ENCODE measurements at regions not wholly inside any gene's neighbourhood (a gene's known extent, or its start where the extent isn't known, plus 50 kb on each side); places are given as distances from the start of the nearest gene placed in this dataset.
A peak's percentile ranks its signal among the peaks of the same experiment; 100 is the strongest.

DNA sequence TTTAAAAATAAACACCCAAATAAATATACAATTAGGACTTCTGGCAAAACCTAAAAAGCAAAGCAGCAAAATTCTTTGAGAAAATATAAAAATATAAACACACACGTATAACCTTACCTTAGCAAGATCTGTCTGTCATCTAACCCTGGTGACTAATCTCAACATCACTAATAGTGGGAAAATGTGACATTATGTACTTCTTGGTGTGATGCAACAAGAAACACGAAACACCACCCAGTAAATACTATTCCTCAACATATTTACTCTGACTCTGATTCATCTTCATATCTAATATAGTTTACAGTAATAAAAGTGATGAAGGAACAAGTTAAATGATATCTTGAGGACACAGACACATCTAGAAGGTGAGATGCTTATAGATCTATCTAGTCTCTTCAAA lies 332.6 kb upstream of the MANEA start:
- DNase-seq: no peak

DNA sequence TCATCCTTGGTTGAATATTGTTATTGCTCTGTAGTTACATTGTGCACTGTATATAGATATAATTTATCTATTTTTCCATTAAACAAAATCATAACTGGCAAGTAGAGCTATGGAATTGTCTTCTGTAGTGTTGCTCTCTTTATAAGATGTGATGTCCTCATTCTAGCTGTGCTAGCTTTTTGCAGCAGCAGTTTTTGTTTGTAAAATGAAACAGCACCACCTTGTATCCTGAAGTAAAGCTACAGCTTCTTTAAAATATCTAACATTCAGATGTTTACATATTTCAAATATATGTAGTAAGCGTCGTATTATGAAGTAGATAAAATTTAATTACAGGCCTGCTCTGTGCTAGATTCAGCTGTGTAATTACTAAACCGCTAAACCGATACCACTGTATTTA lies 328.8 kb upstream of the MANEA start:
- no peak for DNase-seq

GRCh38 chr6:95249175-95249574 lies 328.2 kb upstream of the MANEA start:
- DNase-seq: no peak

GRCh38 chr6:95249661-95250060 lies 327.7 kb upstream of the MANEA start:
- no peak for DNase-seq

DNA sequence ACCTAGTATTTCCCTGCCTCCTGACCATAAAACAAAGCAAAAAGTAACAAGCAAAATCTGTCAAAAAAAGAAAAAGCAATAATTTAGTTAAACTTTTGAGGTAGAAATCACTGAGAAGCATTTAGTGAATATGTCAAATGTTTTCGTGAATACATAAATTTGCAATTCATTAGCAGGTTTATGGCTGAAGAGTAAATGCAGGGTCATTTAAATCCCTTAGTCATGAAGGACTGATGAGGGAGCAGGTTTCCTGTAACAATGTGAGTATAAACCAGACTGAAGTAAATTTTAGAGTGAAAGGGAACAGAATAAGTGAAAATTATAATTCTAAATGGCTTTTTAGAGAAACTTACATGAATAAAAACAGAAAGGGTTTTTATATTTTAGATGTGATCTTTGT lies 313.5 kb upstream of the MANEA start:
- no peak for DNase-seq

GRCh38 chr6:95266537-95267258 lies 310.6 kb upstream of the MANEA start:
- DNase-seq: no peak

DNA sequence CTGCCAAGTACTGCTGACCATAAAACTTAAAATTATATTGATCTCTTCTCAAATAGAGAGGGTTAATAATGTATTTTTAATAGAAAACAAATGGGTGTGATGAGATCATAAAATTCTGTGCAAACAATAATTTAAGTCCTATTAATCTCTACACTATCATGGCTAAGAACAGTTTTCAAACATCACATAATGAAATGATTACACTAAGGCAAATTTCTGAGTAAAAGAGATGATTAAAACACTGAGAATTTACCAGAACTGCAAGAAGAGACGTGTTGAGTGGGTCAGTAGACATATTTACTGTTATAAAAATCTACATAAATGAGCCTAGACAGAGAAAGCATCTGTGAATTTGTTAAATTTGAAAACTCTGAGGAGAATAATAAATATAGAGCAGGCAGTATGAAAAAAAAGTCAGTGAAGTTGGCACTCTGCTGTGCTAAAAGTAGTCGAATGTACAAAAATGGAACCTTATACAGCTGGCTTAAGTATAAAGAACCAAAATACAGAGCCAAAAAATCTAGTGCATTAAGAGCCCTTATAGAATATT lies 302.6 kb upstream of the MANEA start:
- no peak for DNase-seq

GRCh38 chr6:95279616-95280015 lies 297.7 kb upstream of the MANEA start:
- DNase-seq: no peak

- peak; percentile 81 for DNase-seq
Measured at GRCh38 chr6:95280686-95281273, 296.6 kb upstream of the MANEA start.

DNA sequence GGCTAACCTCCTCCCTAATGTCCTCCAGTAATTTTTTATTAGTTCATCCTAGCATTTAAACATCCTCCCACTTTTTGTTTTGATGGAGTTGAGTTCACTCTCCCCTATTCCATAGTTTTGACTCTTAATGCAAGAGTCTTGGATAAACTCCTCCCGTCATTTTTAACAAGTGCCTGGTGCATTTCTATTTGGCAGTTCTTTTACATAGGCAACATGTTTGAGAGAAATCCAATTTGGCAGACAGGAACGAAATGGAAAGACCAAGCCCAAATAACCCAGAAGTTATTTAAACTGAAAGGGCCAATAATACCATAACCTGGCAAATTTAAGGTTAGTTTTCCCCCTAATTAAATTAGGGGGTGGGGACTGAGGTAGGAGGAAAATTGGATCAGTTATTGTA lies 291.5 kb upstream of the MANEA start:
- DNase-seq: no peak

- no peak for DNase-seq
Measured at GRCh38 chr6:95286874-95287273, 290.5 kb upstream of the MANEA start.

GRCh38 chr6:95288251-95288650 lies 289.1 kb upstream of the MANEA start:
- no peak for DNase-seq

DNA sequence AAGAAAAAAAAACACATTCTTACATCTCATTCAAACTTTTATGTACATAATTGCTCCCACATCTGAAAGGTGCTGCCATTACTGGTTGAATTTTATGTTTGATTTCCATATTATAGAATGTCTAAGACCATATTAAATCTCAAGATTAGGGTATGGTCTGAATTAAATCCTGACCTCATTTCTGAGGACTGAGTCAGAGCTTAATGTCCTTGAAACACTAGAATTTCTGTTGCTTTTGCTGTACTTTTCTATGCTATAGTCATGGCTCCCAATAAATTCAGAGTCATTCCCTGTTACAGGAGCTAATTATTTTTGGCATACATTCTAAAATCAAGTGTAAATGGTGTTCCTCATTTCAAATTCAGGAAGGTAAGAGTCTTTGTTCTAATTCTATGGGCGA lies 285.3 kb upstream of the MANEA start:
- no peak for DNase-seq

DNA sequence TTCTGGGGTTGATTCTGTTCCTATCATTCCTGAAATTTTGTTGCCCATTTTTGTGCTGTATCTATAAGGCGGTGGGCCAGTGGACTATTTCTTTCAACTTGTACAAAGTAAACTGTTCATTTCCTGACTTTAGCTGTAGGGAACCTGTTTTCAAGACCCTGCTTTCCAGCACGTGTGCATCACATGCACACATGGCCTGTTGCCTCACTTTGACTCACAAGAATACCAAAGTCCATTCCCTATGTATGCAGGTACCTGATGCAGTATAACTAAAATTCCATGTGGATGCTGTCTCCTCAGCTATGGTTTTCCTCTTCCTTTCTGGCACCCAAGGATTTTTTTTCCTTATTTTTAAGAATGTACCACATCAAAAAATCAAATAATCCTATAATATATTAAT lies 284.1 kb upstream of the MANEA start:
- no peak for DNase-seq

DNA sequence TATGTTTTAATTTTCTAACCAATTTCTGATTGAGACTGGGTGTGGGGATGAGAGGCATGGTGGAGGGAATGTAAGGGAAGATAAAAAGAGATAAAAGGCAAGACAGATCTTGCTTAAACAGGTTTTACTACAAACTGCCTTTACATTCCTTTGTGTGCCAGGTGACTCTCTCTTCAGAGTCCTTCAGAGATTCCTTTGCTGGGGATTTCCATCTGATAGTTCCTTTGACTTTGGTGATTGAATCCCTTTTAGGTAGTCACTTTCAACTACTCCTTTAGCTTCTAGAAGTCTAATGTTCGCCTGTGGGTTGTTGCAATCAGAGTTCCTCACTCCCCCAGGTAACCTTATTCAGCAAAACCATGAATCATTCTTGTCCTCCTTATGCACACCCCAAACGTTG lies 283.3 kb upstream of the MANEA start:
- DNase-seq: no peak

DNA sequence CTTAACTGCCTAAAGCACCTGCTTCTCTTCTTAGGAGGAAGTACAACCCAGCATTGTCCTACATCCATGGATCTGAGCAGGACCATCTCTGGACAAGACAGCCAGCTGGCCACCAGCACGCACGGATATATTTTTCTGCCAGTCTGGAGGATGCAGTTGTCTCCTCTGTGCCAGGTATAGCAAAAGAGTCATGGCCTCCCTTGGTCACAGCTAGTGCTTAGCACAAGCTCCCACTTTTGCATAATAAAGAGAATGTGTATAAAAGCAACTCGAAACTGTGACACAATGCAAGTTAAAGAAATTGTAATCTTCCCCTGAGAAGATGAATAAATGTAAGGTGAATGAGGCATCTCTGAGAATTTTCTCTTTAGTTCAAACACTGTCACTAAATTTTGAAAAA lies 267.8 kb upstream of the MANEA start:
- DNase-seq: no peak

- no peak for DNase-seq
Measured at GRCh38 chr6:95318137-95318536, 259.2 kb upstream of the MANEA start.

DNA sequence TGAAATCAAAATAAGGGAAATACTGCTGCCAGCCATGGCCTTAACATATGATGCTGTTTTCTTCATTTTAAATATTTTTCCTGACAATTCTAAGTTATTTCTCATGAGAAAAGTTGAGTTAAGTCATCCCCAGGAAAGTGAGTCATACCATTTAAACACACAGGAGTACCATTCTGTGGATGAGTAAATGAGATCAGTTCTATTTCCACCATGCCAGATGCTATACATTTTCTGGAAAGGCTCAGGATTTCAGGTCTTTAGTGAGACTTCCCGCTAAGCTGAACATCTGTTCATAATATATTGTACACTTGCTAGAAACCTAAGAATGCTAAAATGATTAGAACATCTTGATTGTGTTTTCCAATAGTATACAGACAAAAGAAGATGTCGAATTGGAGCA lies 256.2 kb upstream of the MANEA start:
- DNase-seq: no peak

- no peak for DNase-seq
Measured at GRCh38 chr6:95325916-95326315, 251.4 kb upstream of the MANEA start.

GRCh38 chr6:95328231-95328630 lies 249.1 kb upstream of the MANEA start:
- DNase-seq: no peak

DNA sequence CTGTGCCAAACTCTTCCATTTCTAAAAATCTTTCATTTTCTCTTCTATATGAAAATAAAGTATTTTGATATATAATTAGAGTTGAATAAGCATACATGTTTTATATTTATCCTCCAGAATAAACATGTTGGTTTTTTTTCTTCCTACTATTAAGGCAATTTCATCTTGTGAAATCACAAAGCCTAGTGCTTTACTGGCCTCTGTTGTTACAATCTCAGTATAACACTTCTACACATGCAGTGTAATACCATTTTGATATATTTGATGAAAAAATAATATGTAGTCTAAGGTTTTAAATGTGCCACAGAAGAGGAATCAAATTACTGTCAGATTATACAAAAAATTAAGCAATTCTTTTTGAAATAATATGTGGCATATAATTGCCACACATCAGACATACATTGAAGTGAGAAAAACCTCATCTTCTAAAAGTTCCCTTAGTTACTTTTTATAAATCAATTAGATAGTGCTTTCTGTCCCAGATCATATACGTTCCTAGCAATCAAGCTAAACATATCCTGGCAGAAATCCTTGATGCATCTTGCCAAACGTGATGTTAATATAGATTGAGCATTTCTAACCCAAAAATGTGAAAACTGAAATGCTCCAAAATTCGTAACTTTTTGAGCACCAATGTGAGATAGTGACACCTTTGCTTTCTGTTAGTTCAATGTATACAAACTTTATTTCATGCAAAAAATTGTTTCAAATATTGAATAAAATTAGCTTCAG lies 225.1 kb upstream of the MANEA start:
- peak; percentile 7 for DNase-seq

DNA sequence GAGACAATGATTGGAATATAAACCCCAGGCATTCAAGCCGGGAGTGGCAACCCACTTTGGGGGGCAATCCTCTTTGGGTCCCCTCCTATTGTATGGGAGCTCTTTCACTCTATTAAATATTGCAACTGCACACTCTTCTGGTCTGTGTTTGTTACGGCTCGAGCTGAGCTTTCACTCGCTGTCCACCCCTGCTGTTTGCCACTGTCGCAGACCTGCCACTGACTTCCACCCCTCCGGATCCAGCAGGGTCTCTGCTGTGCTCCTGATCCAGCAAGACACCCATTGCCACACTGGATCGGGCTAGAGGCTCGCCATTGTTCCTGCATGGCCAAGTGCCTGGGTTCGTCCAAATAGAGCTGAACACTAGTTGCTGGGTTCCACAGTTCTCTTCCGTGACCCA lies 222.8 kb upstream of the MANEA start:
- no peak for DNase-seq

GRCh38 chr6:95357380-95358020 lies 219.8 kb upstream of the MANEA start:
- DNase-seq: no peak

All from NCI-H146 (cell line).